ENCODE measurements at regions not wholly inside any gene's neighbourhood (a gene's known extent, or its start where the extent isn't known, plus 50 kb on each side); places are given as distances from the start of the nearest gene placed in this dataset.

DNA sequence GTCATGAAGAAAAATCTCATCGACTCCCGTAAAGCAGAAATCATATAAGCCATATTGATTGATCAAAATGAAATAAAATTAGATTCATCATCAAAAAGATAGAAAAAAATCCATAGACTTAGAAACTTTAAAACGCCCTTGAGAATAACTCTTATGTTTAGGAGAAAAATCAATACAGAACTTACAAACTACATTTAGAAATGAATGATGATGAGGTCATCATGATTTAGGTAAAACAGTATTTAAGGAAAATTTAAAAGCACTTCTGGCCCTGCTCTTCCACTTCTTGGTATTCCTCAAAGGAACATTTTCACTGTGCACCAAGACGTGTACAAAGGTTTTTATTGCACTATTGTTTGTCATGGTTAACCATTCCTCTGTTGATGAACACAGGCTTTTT is 173.4 kb upstream of the PSMD7 start:
- no peak for DNase-seq
- 70 to 78% methylated on average over 4 of the region's 4 CpGs for WGBS, 2 donors (ENCODE audit: low coverage in 1 of 2)
- Histone ChIP-seq H3K4me3 (no peak overlapping the region), H3K4me1 (no peaks in the 10 kb centered on the region), H3K9me3 (no peaks in the 10 kb centered on the region), H3K27ac (no peak overlapping the region), H3K36me3 (no peaks in the 10 kb centered on the region), H3K27me3 (no peaks in the 10 kb centered on the region)
- no peak for TF ChIP-seq EP300 (IDR thresholded peaks at IDR 0.05; ENCODE audit: low read depth)
- no peak for TF ChIP-seq POLR2A (IDR thresholded peaks at IDR 0.05)
- TF ChIP-seq, protein P1, sequence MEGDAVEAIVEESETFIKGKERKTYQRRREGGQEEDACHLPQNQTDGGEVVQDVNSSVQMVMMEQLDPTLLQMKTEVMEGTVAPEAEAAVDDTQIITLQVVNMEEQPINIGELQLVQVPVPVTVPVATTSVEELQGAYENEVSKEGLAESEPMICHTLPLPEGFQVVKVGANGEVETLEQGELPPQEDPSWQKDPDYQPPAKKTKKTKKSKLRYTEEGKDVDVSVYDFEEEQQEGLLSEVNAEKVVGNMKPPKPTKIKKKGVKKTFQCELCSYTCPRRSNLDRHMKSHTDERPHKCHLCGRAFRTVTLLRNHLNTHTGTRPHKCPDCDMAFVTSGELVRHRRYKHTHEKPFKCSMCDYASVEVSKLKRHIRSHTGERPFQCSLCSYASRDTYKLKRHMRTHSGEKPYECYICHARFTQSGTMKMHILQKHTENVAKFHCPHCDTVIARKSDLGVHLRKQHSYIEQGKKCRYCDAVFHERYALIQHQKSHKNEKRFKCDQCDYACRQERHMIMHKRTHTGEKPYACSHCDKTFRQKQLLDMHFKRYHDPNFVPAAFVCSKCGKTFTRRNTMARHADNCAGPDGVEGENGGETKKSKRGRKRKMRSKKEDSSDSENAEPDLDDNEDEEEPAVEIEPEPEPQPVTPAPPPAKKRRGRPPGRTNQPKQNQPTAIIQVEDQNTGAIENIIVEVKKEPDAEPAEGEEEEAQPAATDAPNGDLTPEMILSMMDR (IDR thresholded peaks at IDR 0.05): no peak
- in situ Hi-C loops (cut with MboI; ENCODE audit: low pct_ligation_motif_present in 1 of 4, low pct_unique_long_range_greater_than_20kb in 1 of 4, low sequenced_read_pairs in 3 of 4) (no loop called here), intact Hi-C loops (cut with DNase I; ENCODE audit: low total_unique reads) (no loop called here)

DNA sequence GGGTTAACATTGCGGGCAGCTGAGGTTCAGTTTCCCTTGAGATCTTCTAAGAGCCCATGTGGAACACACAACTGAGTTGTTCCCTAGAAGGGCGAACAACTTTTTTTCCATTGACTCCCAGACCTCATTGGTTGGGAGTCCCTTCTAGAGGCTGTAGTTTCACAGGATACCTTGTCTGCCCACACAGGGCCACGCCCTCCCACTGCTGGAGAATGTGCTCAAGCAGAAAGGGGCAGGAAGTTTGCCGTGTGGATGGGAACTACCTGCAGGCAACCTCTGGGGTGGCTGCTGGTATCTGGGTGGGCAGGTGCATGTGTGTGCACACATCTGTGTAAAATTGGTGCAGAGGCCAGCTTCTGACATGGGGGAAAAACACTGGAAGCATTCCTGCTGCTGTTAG is 178.8 kb upstream of the PSMD7 start:
- DNase-seq: no peak
- Histone ChIP-seq H3K4me3 (no peak overlapping the region), H3K27me3 (no peaks in the 10 kb centered on the region), H3K9me3 (no peaks in the 10 kb centered on the region), H3K4me1 (no peaks in the 10 kb centered on the region), H3K36me3 (no peaks in the 10 kb centered on the region), H3K27ac (no peak overlapping the region)
- intact Hi-C loops (cut with DNase I; ENCODE audit: low total_unique reads) (loop anchor here (2.0 kb wide), 1 partner anchor 69 kb away; no protein-coding TSS in a partner anchor), in situ Hi-C loops (cut with MboI; ENCODE audit: low pct_ligation_motif_present in 1 of 4, low pct_unique_long_range_greater_than_20kb in 1 of 4, low sequenced_read_pairs in 3 of 4) (no loop called here)
- 68 to 83% methylated on average over 1 to 4 of the region's 4 CpGs for WGBS, 2 donors (ENCODE audit: low coverage in 1 of 2)
- no peak for TF ChIP-seq POLR2AphosphoS5 (IDR thresholded peaks at IDR 0.05)
- TF ChIP-seq POLR2A (IDR thresholded peaks at IDR 0.05): no peak
- TF ChIP-seq EP300 (IDR thresholded peaks at IDR 0.05; ENCODE audit: low read depth): no peak
- TF ChIP-seq, protein P1 (IDR thresholded peaks at IDR 0.05): no peak

DNA sequence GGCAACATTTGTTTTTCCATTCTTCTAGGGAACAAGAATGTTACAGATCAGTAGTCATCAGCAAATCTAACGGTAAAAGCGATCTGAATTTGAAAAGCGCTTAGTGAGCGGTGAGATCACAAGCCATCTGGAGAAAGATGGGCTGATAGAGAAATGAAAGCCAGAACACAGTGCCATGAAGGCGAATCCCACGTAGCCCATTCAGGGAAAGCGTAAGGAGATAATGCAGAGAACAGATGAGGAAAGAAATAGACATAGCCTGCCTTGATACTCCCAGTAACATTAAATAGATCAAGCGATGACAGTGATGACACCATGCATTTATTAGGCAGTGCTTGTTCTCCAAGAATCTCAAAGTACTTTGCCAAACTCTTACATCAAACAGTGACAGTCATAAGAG is 183.1 kb upstream of the PSMD7 start:
- Histone ChIP-seq H3K27ac (no peak overlapping the region), H3K27me3 (no peaks in the 10 kb centered on the region), H3K4me3 (no peak overlapping the region), H3K36me3 (no peaks in the 10 kb centered on the region), H3K4me1 (no peaks in the 10 kb centered on the region), H3K9me3 (no peaks in the 10 kb centered on the region)
- TF ChIP-seq POLR2AphosphoS5 (IDR thresholded peaks at IDR 0.05) (no peak), POLR2A (IDR thresholded peaks at IDR 0.05) (no peak), EP300 (IDR thresholded peaks at IDR 0.05; ENCODE audit: low read depth) (no peak)
- TF ChIP-seq, protein P1 (IDR thresholded peaks at IDR 0.05): no peak
- in situ Hi-C loops (cut with MboI; ENCODE audit: low pct_ligation_motif_present in 1 of 4, low pct_unique_long_range_greater_than_20kb in 1 of 4, low sequenced_read_pairs in 3 of 4): no loop called here
- no peak for DNase-seq
- intact Hi-C loops (cut with DNase I; ENCODE audit: low total_unique reads): no loop called here
- 76 to 81% methylated on average over 8 of the region's 8 CpGs for WGBS, 2 donors (ENCODE audit: low coverage in 1 of 2)

DNA sequence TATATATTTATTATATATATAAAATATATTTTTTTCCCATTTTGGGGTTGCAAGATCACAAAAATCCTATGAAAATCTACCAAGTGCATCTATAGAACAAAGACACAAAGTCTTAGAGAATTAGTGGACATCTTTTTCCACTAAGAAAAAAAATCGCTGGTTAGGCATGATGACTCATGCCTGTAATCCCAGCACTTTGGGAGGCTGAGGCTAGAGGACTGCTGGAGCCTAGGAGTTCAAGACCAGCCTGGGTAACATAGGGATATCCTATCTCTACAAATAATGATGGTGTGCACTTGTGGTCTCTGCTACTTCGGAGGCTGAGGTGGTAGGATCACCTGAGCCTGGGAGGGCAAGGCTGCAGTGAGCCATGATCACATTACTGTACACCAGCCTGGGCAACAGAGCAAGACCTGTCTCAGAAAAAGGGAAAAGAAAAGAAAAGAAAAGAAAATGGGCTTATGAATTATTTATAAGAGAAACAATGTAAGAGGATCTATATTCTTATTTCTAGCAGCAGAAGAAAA is 185.1 kb upstream of the PSMD7 start:
- no peak for TF ChIP-seq POLR2A (IDR thresholded peaks at IDR 0.05)
- TF ChIP-seq, protein P1 (IDR thresholded peaks at IDR 0.05): no peak
- in situ Hi-C loops (cut with MboI; ENCODE audit: low pct_ligation_motif_present in 1 of 4, low pct_unique_long_range_greater_than_20kb in 1 of 4, low sequenced_read_pairs in 3 of 4): no loop called here
- intact Hi-C loops (cut with DNase I; ENCODE audit: low total_unique reads): no loop called here
- WGBS, 2 donors (ENCODE audit: low coverage in 1 of 2): 60 to 63% methylated on average over 1 to 2 of the region's 2 CpGs
- no peaks in the 10 kb centered on the region for H3K27me3 ChIP-seq
- no peaks in the 10 kb centered on the region for H3K9me3 ChIP-seq
- no peaks in the 10 kb centered on the region for H3K4me1 ChIP-seq
- no peaks in the 10 kb centered on the region for H3K36me3 ChIP-seq
- H3K27ac ChIP-seq: no peak overlapping the region
- DNase-seq: no peak
- no peak overlapping the region for H3K4me3 ChIP-seq
